GM19397 (cell line): ENCODE measurements at regions not wholly inside any gene's neighbourhood (a gene's known extent, or its start where the extent isn't known, plus 50 kb on each side); places are given as distances from the start of the nearest gene placed in this dataset.
"Not testable (repeated sequence)": the region's sequence is repeated elsewhere in the genome, so short reads cannot be mapped to it uniquely, and the experiment has no call there.

Source experiments
- ATAC-seq: cut with Tn5 transposase; IDR thresholded peaks from one replicate; pipeline ENCODE4 v1.9.1; 2021; ENCODE audit warnings: mild to moderate bottlenecking, moderate library complexity; ENCODE audit not compliant: unreplicated experiment

GRCh38 chr16:52113533-52114183 lies 433.3 kb downstream of the TOX3 start:
- ATAC-seq: no peak

GRCh38 chr16:52104993-52105392 lies 441.9 kb downstream of the TOX3 start:
- ATAC-seq: not testable (repeated sequence)

GRCh38 chr16:52103791-52104190 lies 443.2 kb downstream of the TOX3 start:
- no peak for ATAC-seq

- no peak for ATAC-seq
These were observed 445.7 kb downstream of the TOX3 start for GRCh38 chr16:52101246-52101645.

- no peak for ATAC-seq
These were observed 447.6 kb downstream of the TOX3 start for GRCh38 chr16:52099382-52099781.

- ATAC-seq: no peak
These were observed 451.5 kb downstream of the TOX3 start for GRCh38 chr16:52095471-52095870.

- ATAC-seq: no peak
These were observed 454.8 kb downstream of the TOX3 start for GRCh38 chr16:52092126-52092525.

GRCh38 chr16:52090080-52090479 lies 456.9 kb downstream of the TOX3 start:
- ATAC-seq: no peak

GRCh38 chr16:52089476-52089875 lies 457.5 kb downstream of the TOX3 start:
- no peak for ATAC-seq

- no peak for ATAC-seq
These were observed 460.0 kb downstream of the TOX3 start for GRCh38 chr16:52086901-52087300.

- no peak for ATAC-seq
These were observed 468.0 kb downstream of the TOX3 start for GRCh38 chr16:52078716-52079655.

GRCh38 chr16:52077607-52078006 lies 469.3 kb downstream of the TOX3 start:
- ATAC-seq: no peak

- ATAC-seq: no peak
These were observed 470.1 kb downstream of the TOX3 start for GRCh38 chr16:52076801-52077201.

- no peak for ATAC-seq
These were observed 470.6 kb downstream of the TOX3 start for GRCh38 chr16:52076332-52076731.

GRCh38 chr16:52074133-52074532 lies 472.8 kb downstream of the TOX3 start:
- ATAC-seq: no peak

- no peak for ATAC-seq
These were observed 473.9 kb downstream of the TOX3 start for GRCh38 chr16:52073024-52073423.

GRCh38 chr16:52071101-52071500 lies 475.8 kb downstream of the TOX3 start:
- ATAC-seq: no peak

- no peak for ATAC-seq
These were observed 476.4 kb downstream of the TOX3 start for GRCh38 chr16:52070341-52071057.

GRCh38 chr16:52069866-52070265 lies 477.1 kb downstream of the TOX3 start:
- no peak for ATAC-seq

GRCh38 chr16:52068447-52069074 lies 478.4 kb downstream of the TOX3 start:
- no peak for ATAC-seq

GRCh38 chr16:52066962-52067361 lies 480.0 kb downstream of the TOX3 start:
- ATAC-seq: no peak
